AG04450 (cell line): ENCODE measurements at regions not wholly inside any gene's neighbourhood (a gene's known extent, or its start where the extent isn't known, plus 50 kb on each side); places are given as distances from the start of the nearest gene placed in this dataset.

ENCODE experiments used
- CTCF ChIA-PET: fragments of 300-600, 350-600 bp; formaldehyde crosslinking; extraction: SDS; loops from one replicate; lab custom pipeline; 2022; ENCODE audit warnings: antibody characterized with exemption, inconsistent platforms; lab: Charles Lee
- POLR2A ChIA-PET: fragments of 350-600 bp; formaldehyde crosslinking; extraction: SDS; loops from one replicate; lab custom pipeline; 2021; ENCODE audit warnings: antibody characterized with exemption, inconsistent platforms; lab: Yijun Ruan, JAX
- DNase-seq: peaks from one replicate; pipeline ENCODE4 v3.0.0-alpha.2; 2011; ENCODE audit warnings: low read depth, low spot score
- H3K27ac ChIP-seq: one replicate; pipeline ENCODE4 v1.5.1; 2012; ENCODE audit warnings: low read depth, low read length, control low read depth
- H3K27me3 ChIP-seq: one replicate; pipeline ENCODE4 v1.6.0; 2012; ENCODE audit warnings: low read length; ENCODE audit not compliant: control insufficient read depth, insufficient read depth
- H3K4me3 ChIP-seq: 2 replicates; pipeline ENCODE4 v1.5.1; 2011; ENCODE audit warnings: mild to moderate bottlenecking, low read depth, low read length, control low read depth
- H3K9me3 ChIP-seq: 2 replicates; pipeline ENCODE4 v1.5.1; 2012; ENCODE audit warnings: low read length; ENCODE audit not compliant: control insufficient read depth, insufficient read depth
- CTCF ChIP-seq: IDR thresholded peaks from 2 replicates; pipeline ENCODE4 v1.5.1; 2011; ENCODE audit warnings: low read depth, low read length, control low read depth, inconsistent platforms

DNA sequence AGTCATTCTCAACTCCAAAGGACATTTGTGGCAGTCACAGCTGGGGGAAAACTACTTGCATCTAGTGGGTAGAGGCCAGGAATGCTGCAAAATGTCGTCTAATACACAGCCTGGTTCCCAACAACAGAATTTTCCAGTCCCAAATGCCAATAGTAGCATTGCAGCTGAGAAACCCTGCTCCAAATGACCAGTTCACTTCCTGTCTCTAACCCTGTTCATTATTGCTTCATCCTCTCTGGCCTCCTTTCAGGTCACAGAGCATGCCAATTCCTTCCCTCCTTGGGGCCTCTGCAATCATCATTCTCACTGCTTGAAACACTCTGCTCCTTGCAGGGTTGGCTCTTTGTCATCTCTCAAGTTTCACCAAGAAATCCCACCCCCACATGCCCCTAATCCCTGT, 139.1 kb downstream of the IRS1 start:
- CTCF ChIA-PET = no interaction called here

GRCh38 chr2:226660124-226660523, 139.5 kb downstream of the IRS1 start:
- Histone ChIP-seq H3K4me3 (no peak overlapping the region), H3K27ac (peak overlapping the region; percentile 41), H3K27me3 (no peaks in the 10 kb centered on the region), H3K9me3 (no peaks in the 10 kb centered on the region)
- no peak for TF ChIP-seq CTCF
- DNase-seq = no peak
- CTCF ChIA-PET = no interaction called here
- POLR2A ChIA-PET = no interaction called here

More for the DNA sequence above, 139.1 kb downstream of the IRS1 start:
- Histone ChIP-seq H3K9me3 (no peaks in the 10 kb centered on the region), H3K27ac (peak overlapping the region; percentile 41), H3K4me3 (no peak overlapping the region), H3K27me3 (no peaks in the 10 kb centered on the region)
- TF ChIP-seq CTCF = no peak
- POLR2A ChIA-PET = no interaction called here
- peak; percentile 53 for DNase-seq

- no peak for DNase-seq
- Histone ChIP-seq H3K27me3 (no peaks in the 10 kb centered on the region), H3K4me3 (no peak overlapping the region), H3K9me3 (no peaks in the 10 kb centered on the region), H3K27ac (no peak overlapping the region)
- ChIA-PET POLR2A (no interaction called here), CTCF (no interaction called here)
- TF ChIP-seq CTCF = no peak
Measured at GRCh38 chr2:226659410-226659809, 140.2 kb downstream of the IRS1 start.

DNA sequence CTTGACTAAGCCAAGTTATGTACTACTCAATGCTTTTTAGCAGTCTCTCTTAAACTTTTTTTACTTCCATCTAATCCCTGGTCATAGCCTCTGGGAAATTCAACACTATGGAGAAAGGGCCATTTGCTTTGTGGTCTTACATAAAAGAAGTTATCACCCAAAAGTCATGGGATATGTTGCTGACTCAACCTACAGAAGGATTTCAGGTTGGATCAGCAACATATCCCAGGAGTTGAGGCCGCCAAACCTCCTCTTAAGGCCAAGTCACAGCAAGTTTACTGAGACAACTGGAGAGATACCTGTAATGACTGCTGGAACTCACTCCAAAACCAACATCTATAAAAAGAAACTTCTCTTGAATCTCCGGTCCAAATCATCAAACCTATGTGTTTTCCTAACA, 141.1 kb downstream of the IRS1 start:
- DNase-seq = no peak
- H3K27ac ChIP-seq = no peak overlapping the region
- ChIA-PET CTCF (no interaction called here), POLR2A (no interaction called here)
- no peak overlapping the region for H3K4me3 ChIP-seq
- no peaks in the 10 kb centered on the region for H3K27me3 ChIP-seq
- no peaks in the 10 kb centered on the region for H3K9me3 ChIP-seq
- no peak for TF ChIP-seq CTCF

DNA sequence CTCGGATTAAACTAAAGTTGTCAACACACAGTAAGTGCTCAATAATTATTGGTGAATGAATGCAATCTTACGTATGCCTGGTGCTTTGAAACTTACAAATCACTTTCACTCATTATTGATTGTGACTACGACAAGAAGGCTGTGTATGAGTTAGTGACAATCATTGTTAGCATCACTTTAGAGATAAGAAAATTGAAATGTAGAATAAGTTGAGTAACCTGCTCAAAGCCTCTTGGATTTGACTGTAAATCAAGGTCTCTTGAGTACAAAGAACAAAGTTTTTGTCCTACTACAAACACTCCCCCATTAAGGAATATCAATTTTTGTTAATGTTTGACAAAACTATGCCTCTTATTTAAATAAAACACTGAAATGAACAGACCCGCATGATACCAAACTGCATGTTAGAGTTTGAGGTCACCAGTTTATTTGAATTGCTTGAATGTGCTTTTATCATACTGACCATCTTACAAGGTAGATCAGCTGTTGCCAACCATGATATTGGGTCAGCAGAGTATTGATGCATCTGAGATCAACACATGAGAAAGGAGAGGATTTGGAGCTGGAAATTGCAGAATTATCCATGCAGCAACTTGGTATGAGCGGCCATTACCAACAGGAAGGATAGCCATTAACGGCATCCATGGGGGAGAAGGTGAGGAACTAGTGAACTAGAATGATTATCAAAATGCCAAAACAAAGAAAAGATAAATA, 142.1 kb downstream of the IRS1 start:
- ChIA-PET CTCF (no interaction called here), POLR2A (no interaction called here)
- no peak overlapping the region for H3K27ac ChIP-seq
- no peaks in the 10 kb centered on the region for H3K27me3 ChIP-seq
- H3K9me3 ChIP-seq = no peaks in the 10 kb centered on the region
- no peak for DNase-seq
- TF ChIP-seq CTCF = no peak
- H3K4me3 ChIP-seq = no peak overlapping the region
